ENCODE measurements at regions not wholly inside any gene's neighbourhood (a gene's known extent, or its start where the extent isn't known, plus 50 kb on each side); places are given as distances from the start of the nearest gene placed in this dataset.

- intact Hi-C loops (cut with micrococcal nuclease), result no loop called here
Observed at GRCh38 chr9:80175286-80176150, 603.8 kb downstream of the TLE4 start.

GRCh38 chr9:80163889-80164288 is 592.1 kb downstream of the TLE4 start:
- intact Hi-C loops (cut with micrococcal nuclease), result no loop called here

- intact Hi-C loops (cut with micrococcal nuclease), result no loop called here
Observed at GRCh38 chr9:80158554-80159170, 586.9 kb downstream of the TLE4 start.

GRCh38 chr9:80158131-80158530 is 586.4 kb downstream of the TLE4 start:
- intact Hi-C loops (cut with micrococcal nuclease), result no loop called here

- intact Hi-C loops (cut with micrococcal nuclease), result no loop called here
Observed at GRCh38 chr9:80157561-80157983, 585.8 kb downstream of the TLE4 start.

GRCh38 chr9:80156756-80157472 is 585.1 kb downstream of the TLE4 start:
- intact Hi-C loops (cut with micrococcal nuclease), result no loop called here

- intact Hi-C loops (cut with micrococcal nuclease), result no loop called here
Observed at GRCh38 chr9:80156262-80156661, 584.5 kb downstream of the TLE4 start.

- intact Hi-C loops (cut with micrococcal nuclease), result no loop called here
Observed at GRCh38 chr9:80147866-80148265, 576.1 kb downstream of the TLE4 start.

GRCh38 chr9:80146466-80146865 is 574.7 kb downstream of the TLE4 start:
- intact Hi-C loops (cut with micrococcal nuclease), result no loop called here

GRCh38 chr9:80144856-80145255 is 573.1 kb downstream of the TLE4 start:
- intact Hi-C loops (cut with micrococcal nuclease), result no loop called here

- intact Hi-C loops (cut with micrococcal nuclease), result no loop called here
Observed at GRCh38 chr9:80144406-80144805, 572.6 kb downstream of the TLE4 start.

GRCh38 chr9:80143899-80144298 is 572.1 kb downstream of the TLE4 start:
- intact Hi-C loops (cut with micrococcal nuclease), result no loop called here

- intact Hi-C loops (cut with micrococcal nuclease), result no loop called here
Observed at GRCh38 chr9:80134487-80134886, 562.7 kb downstream of the TLE4 start.

GRCh38 chr9:80131627-80132026 is 559.9 kb downstream of the TLE4 start:
- intact Hi-C loops (cut with micrococcal nuclease), result no loop called here

GRCh38 chr9:80127920-80128319 is 556.2 kb downstream of the TLE4 start:
- intact Hi-C loops (cut with micrococcal nuclease), result no loop called here

GRCh38 chr9:80125731-80126264 is 554.0 kb downstream of the TLE4 start:
- intact Hi-C loops (cut with micrococcal nuclease), result no loop called here

GRCh38 chr9:80117031-80117430 is 545.3 kb downstream of the TLE4 start:
- intact Hi-C loops (cut with micrococcal nuclease), result no loop called here

- intact Hi-C loops (cut with micrococcal nuclease), result no loop called here
Observed at GRCh38 chr9:80114241-80114640, 542.5 kb downstream of the TLE4 start.

- intact Hi-C loops (cut with micrococcal nuclease), result no loop called here
Observed at GRCh38 chr9:80107931-80108660, 536.3 kb downstream of the TLE4 start.

GRCh38 chr9:80097476-80097875 is 525.7 kb downstream of the TLE4 start:
- intact Hi-C loops (cut with micrococcal nuclease), result no loop called here

- intact Hi-C loops (cut with micrococcal nuclease), result no loop called here
Observed at GRCh38 chr9:80094176-80094771, 522.5 kb downstream of the TLE4 start.
